ENCODE measurements at regions not wholly inside any gene's neighbourhood (a gene's known extent, or its start where the extent isn't known, plus 50 kb on each side); places are given as distances from the start of the nearest gene placed in this dataset.
"Not testable (repeated sequence)": the region's sequence is repeated elsewhere in the genome, so short reads cannot be mapped to it uniquely, and the experiment has no call there.

DNA sequence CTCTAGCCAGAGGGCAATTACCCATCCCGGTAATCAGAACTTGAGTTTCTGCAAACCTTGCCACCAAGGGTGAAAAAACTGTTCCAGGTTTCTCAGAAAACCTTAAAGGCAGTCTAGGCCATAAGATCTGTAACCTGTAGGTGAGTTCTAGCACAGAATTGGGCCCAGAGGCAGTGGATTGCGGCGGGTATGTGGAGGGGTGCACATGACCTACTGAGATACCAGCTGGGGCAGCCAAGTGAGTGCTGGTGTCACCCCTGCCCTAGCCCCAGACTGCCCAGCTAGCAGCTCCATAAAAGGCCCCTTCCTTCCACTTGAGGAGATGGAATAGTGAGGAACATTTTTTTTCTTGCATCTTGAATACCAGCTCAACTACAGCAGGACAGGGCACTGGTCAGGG lies 176.7 kb downstream of the SMARCA1 start:
- in situ Hi-C loops (cut with MboI; ENCODE audit: low sequenced_read_pairs in 4 of 4): no loop called here

DNA sequence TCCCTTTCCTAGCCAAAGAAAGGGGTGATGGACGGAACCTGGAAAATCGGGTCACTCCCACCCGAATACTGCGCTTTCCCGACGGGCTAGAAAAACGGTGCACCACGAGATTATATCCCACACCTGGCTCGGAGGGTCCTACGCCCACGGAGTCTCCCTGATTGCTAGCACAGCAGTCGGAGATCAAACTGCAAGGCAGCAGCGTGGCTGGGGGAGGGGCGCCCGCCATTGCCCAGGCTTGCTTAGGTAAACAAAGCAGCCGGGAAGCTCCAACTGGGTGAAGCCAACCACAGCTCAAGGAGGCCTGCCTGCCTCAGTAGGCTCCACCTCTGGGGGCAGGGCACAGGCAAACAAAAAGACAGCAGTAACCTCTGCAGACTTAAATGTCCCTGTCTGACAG lies 186.0 kb downstream of the SMARCA1 start:
- H3K27ac ChIP-seq; ATAC-seq; in situ Hi-C loops (cut with MboI; ENCODE audit: low sequenced_read_pairs in 4 of 4); H3K36me3 ChIP-seq; H3K4me1 ChIP-seq; H3K9me3 ChIP-seq; H3K27me3 ChIP-seq; H3K4me3 ChIP-seq; DNase-seq; intact Hi-C loops (cut with DNase I; ENCODE audit: low total_unique reads): not testable (repeated sequence)

More for the DNA sequence above, 176.7 kb downstream of the SMARCA1 start:
- Histone ChIP-seq H3K36me3 (no peaks in the 10 kb centered on the region), H3K27me3 (no peaks in the 10 kb centered on the region), H3K9me3 (no peaks in the 10 kb centered on the region), H3K4me1 (no peaks in the 10 kb centered on the region), H3K27ac (no peak overlapping the region), H3K4me3 (no peak overlapping the region)
- DNase-seq: no peak
- intact Hi-C loops (cut with DNase I; ENCODE audit: low total_unique reads): no loop called here
- no peak for TF ChIP-seq CTCF (IDR thresholded peaks at IDR 0.05 in 4 of 5, conservative IDR thresholded peaks at IDR 0.05 in 1 of 5)
- no peak for TF ChIP-seq POLR2A (IDR thresholded peaks at IDR 0.05)
- no peak for ATAC-seq

DNA sequence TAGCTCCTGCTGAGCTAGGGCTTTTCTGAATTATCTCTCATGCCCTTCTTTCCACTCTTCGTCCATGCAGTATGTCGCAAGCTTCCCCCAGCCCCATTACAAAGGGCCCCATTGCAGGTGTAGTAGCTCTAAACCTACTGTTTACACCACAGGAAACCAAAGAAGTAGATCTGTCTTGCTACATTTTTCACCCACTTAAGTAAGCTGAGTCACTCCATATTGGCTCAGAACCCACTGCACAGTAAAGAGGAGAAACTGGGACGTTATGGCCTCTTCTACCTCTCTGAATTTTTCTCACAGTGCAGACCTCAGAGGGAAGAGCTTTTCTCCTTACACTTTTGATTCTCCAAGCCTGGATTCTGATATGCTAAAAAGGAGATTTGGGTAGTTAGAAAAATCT lies 200.2 kb downstream of the SMARCA1 start:
- Histone ChIP-seq H3K27ac (no peak overlapping the region), H3K36me3 (no peaks in the 10 kb centered on the region), H3K4me1 (no peaks in the 10 kb centered on the region), H3K4me3 (no peak overlapping the region), H3K27me3 (no peaks in the 10 kb centered on the region), H3K9me3 (no peaks in the 10 kb centered on the region)
- ATAC-seq: no peak
- in situ Hi-C loops (cut with MboI; ENCODE audit: low sequenced_read_pairs in 4 of 4) (no loop called here), intact Hi-C loops (cut with DNase I; ENCODE audit: low total_unique reads) (no loop called here)
- no peak for TF ChIP-seq CTCF (IDR thresholded peaks at IDR 0.05 in 4 of 5, conservative IDR thresholded peaks at IDR 0.05 in 1 of 5)
- no peak for TF ChIP-seq POLR2A (IDR thresholded peaks at IDR 0.05)
- DNase-seq: no peak

- intact Hi-C loops (cut with DNase I; ENCODE audit: low total_unique reads) (no loop called here), in situ Hi-C loops (cut with MboI; ENCODE audit: low sequenced_read_pairs in 4 of 4) (no loop called here)
- no peaks in the 10 kb centered on the region for H3K4me1 ChIP-seq
- ATAC-seq (no peak), DNase-seq (no peak)
- H3K27me3 ChIP-seq: no peaks in the 10 kb centered on the region
- no peak overlapping the region for H3K27ac ChIP-seq
- H3K9me3 ChIP-seq: no peaks in the 10 kb centered on the region
- no peaks in the 10 kb centered on the region for H3K36me3 ChIP-seq
- H3K4me3 ChIP-seq: no peak overlapping the region
- TF ChIP-seq CTCF (IDR thresholded peaks at IDR 0.05 in 4 of 5, conservative IDR thresholded peaks at IDR 0.05 in 1 of 5): peak in 1 of 5 experiments; percentile 20
- TF ChIP-seq POLR2A (IDR thresholded peaks at IDR 0.05): no peak
Measured at GRCh38 chrX:129318375-129318774, 204.9 kb downstream of the SMARCA1 start.

GRCh38 chrX:129316461-129316860 lies 206.8 kb downstream of the SMARCA1 start:
- Histone ChIP-seq H3K27me3 (no peaks in the 10 kb centered on the region), H3K27ac (no peak overlapping the region), H3K4me1 (no peaks in the 10 kb centered on the region), H3K36me3 (no peaks in the 10 kb centered on the region), H3K9me3 (no peaks in the 10 kb centered on the region), H3K4me3 (no peak overlapping the region)
- DNase-seq (no peak), ATAC-seq (no peak)
- intact Hi-C loops (cut with DNase I; ENCODE audit: low total_unique reads) (no loop called here), in situ Hi-C loops (cut with MboI; ENCODE audit: low sequenced_read_pairs in 4 of 4) (no loop called here)
- TF ChIP-seq CTCF (IDR thresholded peaks at IDR 0.05 in 4 of 5, conservative IDR thresholded peaks at IDR 0.05 in 1 of 5) (no peak), POLR2A (IDR thresholded peaks at IDR 0.05) (no peak)
